SK-N-MC (cell line): ENCODE measurements at regions not wholly inside any gene's neighbourhood (a gene's known extent, or its start where the extent isn't known, plus 50 kb on each side); places are given as distances from the start of the nearest gene placed in this dataset.

Source experiments
- DNase-seq: peaks from one replicate; pipeline ENCODE4 v3.0.0-alpha.2; 2011; ENCODE audit warnings: low read depth, low spot score
- H3K27ac ChIP-seq: fragments of 200-600 bp; sonication (generic); 2 replicates; pipeline ENCODE4 v1.5.1; 2016; ENCODE audit warnings: mixed run types
- H3K36me3 ChIP-seq: fragments of 200-600 bp; sonication (generic); 2 replicates; pipeline ENCODE4 v1.6.1; 2017; ENCODE audit warnings: antibody characterized with exemption, low read length, mixed read lengths; ENCODE audit not compliant: insufficient read depth
- H3K4me3 ChIP-seq: fragments of 200-600 bp; sonication (generic); 2 replicates; pipeline ENCODE4 v1.5.1; 2016
- H3K9ac ChIP-seq: fragments of 200-600 bp; sonication (generic); 2 replicates; pipeline ENCODE4 v1.8.0; 2017; ENCODE audit warnings: mixed run types, mixed read lengths; ENCODE audit not compliant: insufficient read length
- H3K9me3 ChIP-seq: fragments of 200-600 bp; sonication (generic); 2 replicates; pipeline ENCODE4 v1.6.1; 2017; ENCODE audit warnings: low read depth, mild to moderate bottlenecking, antibody characterized with exemption, low read length, moderate library complexity, mixed read lengths
- EZH2 ChIP-seq: fragments of 200-600 bp; sonication (generic); IDR thresholded peaks from one replicate; pipeline ENCODE4 v1.6.1; 2017; ENCODE audit warnings: antibody characterized with exemption
- FOXP2 ChIP-seq: optimal IDR thresholded peaks from 2 replicates; pipeline ENCODE3; 2011; ENCODE audit warnings: mild to moderate bottlenecking, moderate library complexity; ENCODE audit not compliant: insufficient read depth; ENCODE audit errors: extremely low read length, control extremely low read depth
- POLR2AphosphoS5 ChIP-seq: IDR thresholded peaks from 2 replicates; pipeline ENCODE4 v1.6.1; 2012; ENCODE audit warnings: mild to moderate bottlenecking, low read depth, low read length, borderline replicate concordance

DNA sequence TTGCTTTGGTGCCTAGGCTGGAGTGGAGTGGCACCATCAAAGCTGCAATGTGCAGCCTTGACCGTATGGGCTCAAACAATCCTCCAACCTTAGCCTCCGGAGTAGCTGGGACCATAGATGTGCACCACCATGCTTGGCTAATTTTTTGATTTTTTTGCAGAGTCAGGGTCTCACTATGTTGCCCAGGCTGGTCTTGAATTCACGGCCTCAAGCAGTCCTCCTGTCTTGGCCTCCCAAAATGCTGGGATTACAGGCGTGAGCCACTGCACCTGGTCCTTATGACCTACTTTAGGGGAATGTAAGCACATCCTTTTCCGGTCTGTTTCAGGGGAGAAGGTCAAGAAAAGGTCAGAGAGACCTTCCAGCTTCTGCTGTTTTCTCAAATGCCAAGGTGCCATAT, 53.4 kb upstream of the SPRED2 start:
- H3K4me3 ChIP-seq, result no peak overlapping the region
- no peak for DNase-seq
- no peaks in the 10 kb centered on the region for H3K36me3 ChIP-seq
- TF ChIP-seq POLR2AphosphoS5, result no peak
- TF ChIP-seq FOXP2, result no peak
- TF ChIP-seq EZH2, result no peak
- H3K27ac ChIP-seq, result no peak overlapping the region
- H3K9ac ChIP-seq, result no peak overlapping the region
- no peaks in the 10 kb centered on the region for H3K9me3 ChIP-seq

DNA sequence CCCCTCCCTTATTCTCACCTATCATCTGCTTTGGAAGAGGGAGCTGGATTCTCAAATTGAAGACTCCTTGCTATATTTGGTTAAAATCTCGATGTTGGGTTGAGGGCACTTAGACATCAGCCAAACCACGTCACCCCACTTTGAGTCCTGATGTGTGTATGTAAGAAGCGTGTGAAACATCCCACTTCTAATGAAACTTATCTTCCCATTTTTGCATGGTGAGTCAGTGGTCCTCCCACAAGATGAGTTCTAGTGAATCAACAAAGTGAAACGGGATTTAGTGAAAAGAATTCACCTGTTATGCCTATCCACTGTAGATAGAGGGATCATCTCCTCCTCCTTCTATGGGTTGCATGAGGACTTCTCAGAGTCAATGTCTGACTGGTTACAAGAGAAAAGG, 51.4 kb upstream of the SPRED2 start:
- no peak for DNase-seq
- TF ChIP-seq EZH2, result no peak
- TF ChIP-seq FOXP2, result no peak
- TF ChIP-seq POLR2AphosphoS5, result no peak
- H3K27ac ChIP-seq, result no peak overlapping the region
- H3K36me3 ChIP-seq, result no peaks in the 10 kb centered on the region
- no peak overlapping the region for H3K9ac ChIP-seq
- H3K9me3 ChIP-seq, result no peaks in the 10 kb centered on the region
- no peak overlapping the region for H3K4me3 ChIP-seq

DNA sequence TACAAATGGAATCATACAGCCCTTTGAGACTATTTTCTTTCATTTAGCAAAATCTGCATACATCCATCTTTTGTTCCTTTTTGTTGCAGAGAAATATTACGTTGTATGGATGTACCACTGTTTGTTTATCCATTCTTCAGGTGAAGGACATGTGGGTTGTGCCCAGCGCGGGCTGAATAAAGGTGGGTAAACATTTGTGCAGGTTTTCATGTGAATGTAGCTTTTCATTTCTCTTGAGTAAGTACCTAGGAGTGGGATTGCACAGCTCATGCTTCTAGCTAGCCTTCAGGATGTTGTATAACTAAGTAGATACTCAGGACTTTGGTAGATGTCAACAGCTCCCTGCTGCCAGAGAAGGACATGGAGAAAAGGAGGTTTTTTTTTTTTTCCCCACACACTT, 50.6 kb upstream of the SPRED2 start:
- no peaks in the 10 kb centered on the region for H3K36me3 ChIP-seq
- no peak overlapping the region for H3K4me3 ChIP-seq
- H3K9me3 ChIP-seq, result no peaks in the 10 kb centered on the region
- H3K9ac ChIP-seq, result no peak overlapping the region
- DNase-seq, result no peak
- H3K27ac ChIP-seq, result no peak overlapping the region
- TF ChIP-seq POLR2AphosphoS5 (no peak), EZH2 (no peak), FOXP2 (no peak)
